HG03045 (cell line): ENCODE measurements at regions not wholly inside any gene's neighbourhood (a gene's known extent, or its start where the extent isn't known, plus 50 kb on each side); places are given as distances from the start of the nearest gene placed in this dataset.
"Not testable (repeated sequence)": the region's sequence is repeated elsewhere in the genome, so short reads cannot be mapped to it uniquely, and the experiment has no call there.

ENCODE experiments used
- ATAC-seq: cut with Tn5 transposase; IDR thresholded peaks from one replicate; pipeline ENCODE4 v1.9.1; 2021; ENCODE audit warnings: mild to moderate bottlenecking, moderate library complexity; ENCODE audit not compliant: unreplicated experiment

- not testable (repeated sequence) for ATAC-seq
These were observed 103.0 kb upstream of the FAM25C start for GRCh38 chr10:48102410-48103146.

- ATAC-seq = not testable (repeated sequence)
These were observed 99.3 kb upstream of the FAM25C start for GRCh38 chr10:48098854-48099253.

- ATAC-seq = not testable (repeated sequence)
These were observed 91.1 kb upstream of the FAM25C start for GRCh38 chr10:48090706-48091105.

- ATAC-seq = not testable (repeated sequence)
These were observed 88.5 kb upstream of the FAM25C start for GRCh38 chr10:48088087-48088486.

GRCh38 chr10:48084446-48084845 is 84.9 kb upstream of the FAM25C start:
- not testable (repeated sequence) for ATAC-seq

- ATAC-seq = not testable (repeated sequence)
These were observed 71.6 kb upstream of the FAM25C start for GRCh38 chr10:48071228-48071627.

- ATAC-seq = peak; percentile 83
These were observed 64.5 kb upstream of the FAM25C start for GRCh38 chr10:48063944-48064625.

- ATAC-seq = not testable (repeated sequence)
These were observed 55.8 kb upstream of the FAM25C start for GRCh38 chr10:48055395-48055794.
